ENCODE measurements at regions not wholly inside any gene's neighbourhood (a gene's known extent, or its start where the extent isn't known, plus 50 kb on each side); places are given as distances from the start of the nearest gene placed in this dataset.
"Not testable (repeated sequence)": the region's sequence is repeated elsewhere in the genome, so short reads cannot be mapped to it uniquely, and the experiment has no call there.

GRCh38 chr1:95893921-95894320 lies 659.9 kb downstream of the RWDD3 start:
- Histone ChIP-seq H3K27ac (ENCODE audit: low read length) (no peak overlapping the region), H3K4me1 (ENCODE audit: control insufficient read depth, insufficient read depth, low read length) (no peaks in the 10 kb centered on the region), H3K27me3 (ENCODE audit: control insufficient read depth, insufficient read depth, low read length) (no peaks in the 10 kb centered on the region), H3K4me3 (ENCODE audit: low read length) (no peak overlapping the region), H3K9me3 (ENCODE audit: control insufficient read depth, insufficient read depth, low read length) (no peaks in the 10 kb centered on the region; the same call in 1 of the 2 replicates), H3K36me3 (ENCODE audit: control insufficient read depth, insufficient read depth, low read length) (no peaks in the 10 kb centered on the region)
- no peak for DNase-seq (ENCODE audit: low read depth, low spot score)
- no CpG with 5 or more reads among the region's 2 CpGs for WGBS (ENCODE audit: insufficient coverage, insufficient read length)

GRCh38 chr1:95903060-95903459 lies 669.0 kb downstream of the RWDD3 start:
- WGBS (ENCODE audit: insufficient coverage, insufficient read length) = no CpG with 5 or more reads among the region's 2 CpGs
- H3K9me3 ChIP-seq (ENCODE audit: control insufficient read depth, insufficient read depth, low read length) = no peaks in the 10 kb centered on the region
- DNase-seq (ENCODE audit: low read depth, low spot score) = no peak
- no peak overlapping the region for H3K27ac ChIP-seq (ENCODE audit: low read length)
- H3K27me3 ChIP-seq (ENCODE audit: control insufficient read depth, insufficient read depth, low read length) = no peaks in the 10 kb centered on the region
- no peaks in the 10 kb centered on the region for H3K4me1 ChIP-seq (ENCODE audit: control insufficient read depth, insufficient read depth, low read length)
- no peaks in the 10 kb centered on the region for H3K36me3 ChIP-seq (ENCODE audit: control insufficient read depth, insufficient read depth, low read length)
- H3K4me3 ChIP-seq (ENCODE audit: low read length) = no peak overlapping the region

GRCh38 chr1:95905818-95906395 lies 671.9 kb downstream of the RWDD3 start:
- Histone ChIP-seq H3K9me3 (ENCODE audit: control insufficient read depth, insufficient read depth, low read length) (no peaks in the 10 kb centered on the region), H3K27ac (ENCODE audit: low read length) (no peak overlapping the region), H3K36me3 (ENCODE audit: control insufficient read depth, insufficient read depth, low read length) (no peaks in the 10 kb centered on the region), H3K4me3 (ENCODE audit: low read length) (no peak overlapping the region), H3K4me1 (ENCODE audit: control insufficient read depth, insufficient read depth, low read length) (no peaks in the 10 kb centered on the region), H3K27me3 (ENCODE audit: control insufficient read depth, insufficient read depth, low read length) (no peaks in the 10 kb centered on the region)
- DNase-seq (ENCODE audit: low read depth, low spot score) = no peak
- no CpG with 5 or more reads among the region's 1 CpG for WGBS (ENCODE audit: insufficient coverage, insufficient read length)

- not testable (repeated sequence) for H3K36me3 ChIP-seq (ENCODE audit: control insufficient read depth, insufficient read depth, low read length); H3K4me1 ChIP-seq (ENCODE audit: control insufficient read depth, insufficient read depth, low read length); H3K27ac ChIP-seq (ENCODE audit: low read length); H3K27me3 ChIP-seq (ENCODE audit: control insufficient read depth, insufficient read depth, low read length); DNase-seq (ENCODE audit: low read depth, low spot score); H3K4me3 ChIP-seq (ENCODE audit: low read length); H3K9me3 ChIP-seq (ENCODE audit: control insufficient read depth, insufficient read depth, low read length)
- WGBS (ENCODE audit: insufficient coverage, insufficient read length) = no CpG with 5 or more reads among the region's 3 CpGs
Measured at GRCh38 chr1:95911739-95912138, 677.7 kb downstream of the RWDD3 start.

GRCh38 chr1:95916616-95917015 lies 682.6 kb downstream of the RWDD3 start:
- no peak overlapping the region for H3K4me3 ChIP-seq (ENCODE audit: low read length)
- no peak overlapping the region for H3K27ac ChIP-seq (ENCODE audit: low read length)
- no peaks in the 10 kb centered on the region; the same call in 1 of the 2 replicates for H3K9me3 ChIP-seq (ENCODE audit: control insufficient read depth, insufficient read depth, low read length)
- DNase-seq (ENCODE audit: low read depth, low spot score) = peak; percentile 25
- WGBS (ENCODE audit: insufficient coverage, insufficient read length) = no CpG with 5 or more reads among the region's 1 CpG
- H3K36me3 ChIP-seq (ENCODE audit: control insufficient read depth, insufficient read depth, low read length) = no peaks in the 10 kb centered on the region
- H3K27me3 ChIP-seq (ENCODE audit: control insufficient read depth, insufficient read depth, low read length) = no peaks in the 10 kb centered on the region
- H3K4me1 ChIP-seq (ENCODE audit: control insufficient read depth, insufficient read depth, low read length) = no peaks in the 10 kb centered on the region

- no peaks in the 10 kb centered on the region for H3K36me3 ChIP-seq (ENCODE audit: control insufficient read depth, insufficient read depth, low read length)
- H3K4me3 ChIP-seq (ENCODE audit: low read length) = no peak overlapping the region
- H3K4me1 ChIP-seq (ENCODE audit: control insufficient read depth, insufficient read depth, low read length) = no peaks in the 10 kb centered on the region
- no peak for DNase-seq (ENCODE audit: low read depth, low spot score)
- H3K27ac ChIP-seq (ENCODE audit: low read length) = no peak overlapping the region
- no CpG with 5 or more reads among the region's 4 CpGs for WGBS (ENCODE audit: insufficient coverage, insufficient read length)
- no peaks in the 10 kb centered on the region for H3K27me3 ChIP-seq (ENCODE audit: control insufficient read depth, insufficient read depth, low read length)
- no peaks in the 10 kb centered on the region for H3K9me3 ChIP-seq (ENCODE audit: control insufficient read depth, insufficient read depth, low read length)
Measured at GRCh38 chr1:95924684-95925083, 690.7 kb downstream of the RWDD3 start.

GRCh38 chr1:95926331-95926730 lies 692.3 kb downstream of the RWDD3 start:
- no CpG with 5 or more reads among the region's 1 CpG for WGBS (ENCODE audit: insufficient coverage, insufficient read length)
- H3K4me3 ChIP-seq (ENCODE audit: low read length) = no peak overlapping the region
- no peaks in the 10 kb centered on the region for H3K36me3 ChIP-seq (ENCODE audit: control insufficient read depth, insufficient read depth, low read length)
- no peaks in the 10 kb centered on the region for H3K27me3 ChIP-seq (ENCODE audit: control insufficient read depth, insufficient read depth, low read length)
- H3K9me3 ChIP-seq (ENCODE audit: control insufficient read depth, insufficient read depth, low read length) = no peaks in the 10 kb centered on the region
- no peak overlapping the region for H3K27ac ChIP-seq (ENCODE audit: low read length)
- no peaks in the 10 kb centered on the region for H3K4me1 ChIP-seq (ENCODE audit: control insufficient read depth, insufficient read depth, low read length)
- DNase-seq (ENCODE audit: low read depth, low spot score) = no peak

GRCh38 chr1:95927061-95927460 lies 693.1 kb downstream of the RWDD3 start:
- Histone ChIP-seq H3K4me3 (ENCODE audit: low read length) (no peak overlapping the region), H3K4me1 (ENCODE audit: control insufficient read depth, insufficient read depth, low read length) (no peaks in the 10 kb centered on the region), H3K36me3 (ENCODE audit: control insufficient read depth, insufficient read depth, low read length) (no peaks in the 10 kb centered on the region), H3K9me3 (ENCODE audit: control insufficient read depth, insufficient read depth, low read length) (no peaks in the 10 kb centered on the region), H3K27ac (ENCODE audit: low read length) (no peak overlapping the region), H3K27me3 (ENCODE audit: control insufficient read depth, insufficient read depth, low read length) (no peaks in the 10 kb centered on the region)
- no peak for DNase-seq (ENCODE audit: low read depth, low spot score)
- no CpG with 5 or more reads among the region's 3 CpGs for WGBS (ENCODE audit: insufficient coverage, insufficient read length)

- H3K36me3 ChIP-seq (ENCODE audit: control insufficient read depth, insufficient read depth, low read length) = no peaks in the 10 kb centered on the region
- no peaks in the 10 kb centered on the region for H3K9me3 ChIP-seq (ENCODE audit: control insufficient read depth, insufficient read depth, low read length)
- no peak for DNase-seq (ENCODE audit: low read depth, low spot score)
- no peak overlapping the region for H3K27ac ChIP-seq (ENCODE audit: low read length)
- no peak overlapping the region for H3K4me3 ChIP-seq (ENCODE audit: low read length)
- H3K27me3 ChIP-seq (ENCODE audit: control insufficient read depth, insufficient read depth, low read length) = no peaks in the 10 kb centered on the region
- WGBS (ENCODE audit: insufficient coverage, insufficient read length) = no CpG with 5 or more reads among the region's 1 CpG
- H3K4me1 ChIP-seq (ENCODE audit: control insufficient read depth, insufficient read depth, low read length) = no peaks in the 10 kb centered on the region
Measured at GRCh38 chr1:95935719-95936118, 701.7 kb downstream of the RWDD3 start.

GRCh38 chr1:95941121-95941798 lies 707.2 kb downstream of the RWDD3 start:
- Histone ChIP-seq H3K27ac (ENCODE audit: low read length) (no peak overlapping the region), H3K9me3 (ENCODE audit: control insufficient read depth, insufficient read depth, low read length) (no peaks in the 10 kb centered on the region), H3K4me1 (ENCODE audit: control insufficient read depth, insufficient read depth, low read length) (no peaks in the 10 kb centered on the region), H3K36me3 (ENCODE audit: control insufficient read depth, insufficient read depth, low read length) (no peaks in the 10 kb centered on the region), H3K4me3 (ENCODE audit: low read length) (no peak overlapping the region), H3K27me3 (ENCODE audit: control insufficient read depth, insufficient read depth, low read length) (no peaks in the 10 kb centered on the region)
- DNase-seq (ENCODE audit: low read depth, low spot score) = no peak
- WGBS (ENCODE audit: insufficient coverage, insufficient read length) = no CpG with 5 or more reads among the region's 3 CpGs

- Histone ChIP-seq H3K4me1 (ENCODE audit: control insufficient read depth, insufficient read depth, low read length) (no peaks in the 10 kb centered on the region), H3K9me3 (ENCODE audit: control insufficient read depth, insufficient read depth, low read length) (no peaks in the 10 kb centered on the region), H3K4me3 (ENCODE audit: low read length) (no peak overlapping the region), H3K27me3 (ENCODE audit: control insufficient read depth, insufficient read depth, low read length) (no peaks in the 10 kb centered on the region), H3K27ac (ENCODE audit: low read length) (no peak overlapping the region), H3K36me3 (ENCODE audit: control insufficient read depth, insufficient read depth, low read length) (no peaks in the 10 kb centered on the region)
- DNase-seq (ENCODE audit: low read depth, low spot score) = no peak
Measured at GRCh38 chr1:95948023-95948422, 714.0 kb downstream of the RWDD3 start.

All from iPS DF 6.9 (cell line).